ENCODE measurements at regions not wholly inside any gene's neighbourhood (a gene's known extent, or its start where the extent isn't known, plus 50 kb on each side); places are given as distances from the start of the nearest gene placed in this dataset.
"Not testable (repeated sequence)": the region's sequence is repeated elsewhere in the genome, so short reads cannot be mapped to it uniquely, and the experiment has no call there.

- no peak for DNase-seq (ENCODE audit: low read depth in 3 of 3)
Measured at GRCh38 chr12:89289720-89290119, 62.6 kb downstream of the DUSP6 start.

GRCh38 chr12:89288959-89289358, 63.3 kb downstream of the DUSP6 start:
- DNase-seq (ENCODE audit: low read depth in 3 of 3): no peak

- DNase-seq (ENCODE audit: low read depth in 3 of 3): no peak
Measured at GRCh38 chr12:89286501-89286900, 65.8 kb downstream of the DUSP6 start.

- DNase-seq (ENCODE audit: low read depth in 3 of 3): no peak
Measured at GRCh38 chr12:89281539-89281867, 70.8 kb downstream of the DUSP6 start.

DNA sequence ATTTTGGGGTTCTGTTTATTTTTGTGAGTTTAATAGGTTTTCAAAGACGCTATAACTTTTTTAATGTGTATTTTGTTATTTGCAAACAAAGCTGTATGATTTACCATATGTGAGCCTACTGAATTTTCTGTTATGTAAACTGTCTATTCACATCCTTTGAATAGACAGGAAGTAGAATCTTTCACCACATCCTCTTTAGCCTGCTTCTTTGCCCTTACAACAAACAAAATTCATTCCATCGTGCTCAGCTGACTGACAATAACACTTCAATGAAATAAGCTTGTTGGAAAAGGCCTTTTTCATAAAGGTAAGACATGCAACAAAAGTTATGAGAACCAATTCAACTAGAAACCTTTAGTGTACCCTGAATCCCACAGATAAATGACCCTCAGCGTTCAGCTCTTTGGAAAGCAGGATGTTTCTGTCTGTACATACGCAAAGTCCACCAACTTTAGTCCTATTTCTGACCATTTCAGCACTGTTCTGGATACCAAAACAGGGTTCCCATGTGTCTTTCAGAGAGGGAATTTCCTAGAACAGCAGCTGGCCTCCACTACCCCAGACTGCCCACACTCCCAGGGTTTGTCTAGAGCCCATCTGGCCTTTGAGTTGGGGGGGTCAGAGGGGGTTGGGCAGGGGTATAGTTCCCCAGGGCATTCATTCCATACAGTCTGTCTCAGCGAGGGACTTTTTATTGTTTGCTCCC, 71.3 kb downstream of the DUSP6 start:
- DNase-seq (ENCODE audit: low read depth in 3 of 3): no peak

DNA sequence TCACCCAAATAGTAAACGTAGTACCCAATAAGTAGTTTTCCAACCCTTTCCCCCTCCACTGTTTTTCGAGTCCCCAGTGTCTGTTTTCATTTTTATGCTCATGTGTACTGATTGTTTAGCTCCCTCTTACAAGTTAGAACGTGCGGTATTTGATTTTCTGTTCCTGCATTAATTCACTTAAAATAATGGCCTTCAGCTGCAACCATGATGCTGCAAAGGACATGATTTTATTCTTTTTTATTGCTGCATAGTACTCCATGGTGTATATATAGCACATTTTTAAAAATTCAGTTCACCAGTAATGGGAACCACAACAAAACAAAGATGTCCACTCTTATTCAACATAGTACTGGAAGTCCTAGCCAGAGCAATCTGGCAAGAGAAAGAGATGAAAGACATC, 72.8 kb downstream of the DUSP6 start:
- DNase-seq (ENCODE audit: low read depth in 3 of 3): no peak

DNA sequence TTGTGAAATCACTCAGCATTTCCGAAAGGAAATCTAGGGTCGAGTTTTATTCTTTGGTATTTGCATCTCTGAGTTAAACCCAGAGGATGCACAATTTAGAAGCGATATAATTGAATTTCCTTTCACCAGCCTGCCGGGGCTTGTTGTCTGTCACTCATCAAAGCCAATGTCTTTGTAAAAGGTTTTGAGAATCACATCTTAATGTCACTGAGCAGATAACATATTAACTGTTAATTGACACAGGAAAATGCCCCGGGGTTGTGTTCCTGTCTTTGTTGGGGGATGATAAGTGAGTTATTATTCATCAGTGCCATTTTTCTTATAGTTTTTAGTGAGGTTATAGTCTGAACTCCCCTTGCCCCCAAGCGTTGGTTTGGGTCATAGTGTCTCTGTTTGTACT, 73.4 kb downstream of the DUSP6 start:
- DNase-seq (ENCODE audit: low read depth in 3 of 3): no peak

- DNase-seq (ENCODE audit: low read depth in 3 of 3): no peak
Measured at GRCh38 chr12:89278169-89278568, 74.1 kb downstream of the DUSP6 start.

DNA sequence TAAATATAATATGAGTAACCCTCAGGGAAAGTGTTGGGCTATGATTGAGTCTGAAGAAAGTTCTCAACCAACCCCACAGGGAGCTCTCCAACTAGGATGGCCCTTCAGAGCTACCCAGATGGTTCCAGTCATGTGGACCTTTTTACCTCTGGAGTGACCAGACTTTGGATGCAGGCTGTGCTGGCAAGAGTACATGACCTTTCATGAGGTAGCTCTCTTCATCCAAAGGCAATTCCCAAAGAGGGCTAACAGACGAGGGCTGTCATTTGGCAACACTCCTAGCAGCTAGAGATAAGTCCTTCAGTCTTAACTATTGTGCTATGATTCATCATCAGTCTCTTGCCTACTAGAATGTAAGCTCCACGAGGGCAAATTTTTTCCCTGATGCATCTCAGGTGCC, 75.4 kb downstream of the DUSP6 start:
- no peak for DNase-seq (ENCODE audit: low read depth in 3 of 3)

DNA sequence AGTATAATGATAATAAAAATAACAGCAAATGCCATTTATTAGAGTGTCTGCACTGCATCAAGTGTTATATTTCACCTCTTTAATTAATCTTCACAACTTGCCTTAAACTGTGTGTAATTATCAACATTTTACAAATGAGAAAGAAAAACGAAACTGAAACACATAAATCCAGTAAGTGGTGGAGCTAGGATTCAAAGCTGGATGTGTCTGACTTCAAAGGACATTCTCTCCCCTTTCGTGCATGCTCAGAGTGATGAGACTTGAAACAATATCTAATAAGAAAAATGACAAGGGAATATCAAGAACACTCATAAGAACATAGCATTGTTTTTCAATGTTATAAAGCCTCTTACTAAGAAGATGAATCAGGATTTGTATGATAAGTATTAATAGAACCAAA, 78.8 kb downstream of the DUSP6 start:
- DNase-seq (ENCODE audit: low read depth in 3 of 3): no peak

GRCh38 chr12:89270548-89270947, 81.8 kb downstream of the DUSP6 start:
- no peak for DNase-seq (ENCODE audit: low read depth in 3 of 3)

GRCh38 chr12:89269174-89269573, 83.1 kb downstream of the DUSP6 start:
- no peak for DNase-seq (ENCODE audit: low read depth in 3 of 3)

GRCh38 chr12:89267404-89267803, 84.9 kb downstream of the DUSP6 start:
- no peak for DNase-seq (ENCODE audit: low read depth in 3 of 3)

DNA sequence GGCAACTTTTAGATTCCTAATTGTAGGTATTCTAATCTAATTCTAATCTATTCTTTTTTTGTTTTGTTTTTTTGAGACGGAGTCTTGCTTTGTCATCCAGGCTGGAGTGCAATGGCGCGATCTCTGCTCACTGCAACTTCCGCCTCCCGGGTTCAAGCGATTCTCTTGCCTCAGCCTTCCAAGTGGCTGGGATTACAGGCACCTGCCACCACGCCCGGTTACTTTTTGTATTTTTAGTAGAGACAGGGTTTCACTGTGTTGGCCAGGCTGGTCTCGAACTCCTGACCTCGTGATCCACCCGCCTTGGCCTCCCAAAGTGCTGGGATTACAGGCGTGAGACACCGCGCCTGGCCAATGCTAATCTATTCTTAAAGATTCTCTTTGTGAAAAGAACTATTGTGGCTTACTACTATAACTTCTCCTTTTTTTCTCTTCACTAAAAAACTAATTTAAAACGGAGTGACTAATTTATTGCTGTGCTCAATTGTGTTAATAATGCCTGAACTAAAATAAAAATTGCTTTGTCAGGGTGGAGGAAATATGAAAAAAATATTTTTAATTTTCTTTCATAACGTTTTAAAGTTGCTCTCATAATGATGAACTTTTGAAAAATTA, 85.6 kb downstream of the DUSP6 start:
- not testable (repeated sequence) for DNase-seq (ENCODE audit: low read depth in 3 of 3)

DNA sequence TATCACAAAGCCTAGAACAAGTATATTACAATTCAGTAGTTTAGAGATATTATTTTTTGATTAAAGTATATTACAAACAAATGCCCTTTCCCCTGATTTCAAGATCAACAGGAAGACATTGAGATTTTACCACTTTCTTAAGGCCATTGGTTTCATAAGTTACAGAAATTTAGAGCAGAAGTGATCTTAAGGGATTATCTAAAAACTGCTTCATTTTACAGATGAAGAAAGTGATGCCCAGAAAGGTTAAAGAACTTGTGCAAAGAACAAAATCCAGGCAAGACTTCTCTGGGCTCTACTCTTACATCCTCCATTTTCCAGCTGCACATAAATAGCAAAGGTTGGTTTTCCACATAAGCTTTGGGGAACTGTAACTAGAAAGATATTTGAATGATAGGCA, 87.5 kb downstream of the DUSP6 start:
- DNase-seq (ENCODE audit: low read depth in 3 of 3): no peak

GRCh38 chr12:89263900-89264299, 88.4 kb downstream of the DUSP6 start:
- no peak for DNase-seq (ENCODE audit: low read depth in 3 of 3)

DNA sequence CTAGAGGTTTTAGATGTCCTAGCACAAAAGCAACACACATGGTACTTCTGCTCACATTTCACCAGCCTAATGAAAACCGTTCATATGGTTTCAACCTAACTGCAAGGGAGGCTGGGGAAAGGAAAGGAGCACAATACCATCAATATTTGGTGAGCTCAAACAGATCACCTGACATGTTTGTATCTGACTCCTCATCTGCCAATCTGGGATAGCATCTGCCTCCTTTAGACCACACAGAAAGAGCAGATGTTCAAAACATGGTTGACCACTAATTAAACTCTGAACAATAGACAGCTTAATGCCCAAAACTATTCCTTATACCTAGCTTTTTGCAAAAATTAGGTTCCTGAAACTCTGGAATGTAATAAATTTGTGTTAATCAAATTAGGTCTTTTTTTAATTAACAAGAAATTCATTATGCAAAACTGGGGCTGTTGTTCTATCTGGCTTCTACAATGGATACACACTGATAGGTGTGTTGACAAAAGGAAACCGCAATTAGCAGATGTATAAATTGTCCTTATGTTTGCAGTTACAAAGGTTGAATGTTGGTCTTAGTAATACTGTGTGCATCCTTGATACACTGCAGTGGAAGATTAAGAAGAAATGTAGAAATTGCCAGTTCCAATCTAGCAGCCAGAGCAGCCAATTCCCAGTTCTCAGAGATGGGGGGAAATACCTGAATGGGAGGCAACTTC, 89.3 kb downstream of the DUSP6 start:
- DNase-seq (ENCODE audit: low read depth in 3 of 3): no peak

DNA sequence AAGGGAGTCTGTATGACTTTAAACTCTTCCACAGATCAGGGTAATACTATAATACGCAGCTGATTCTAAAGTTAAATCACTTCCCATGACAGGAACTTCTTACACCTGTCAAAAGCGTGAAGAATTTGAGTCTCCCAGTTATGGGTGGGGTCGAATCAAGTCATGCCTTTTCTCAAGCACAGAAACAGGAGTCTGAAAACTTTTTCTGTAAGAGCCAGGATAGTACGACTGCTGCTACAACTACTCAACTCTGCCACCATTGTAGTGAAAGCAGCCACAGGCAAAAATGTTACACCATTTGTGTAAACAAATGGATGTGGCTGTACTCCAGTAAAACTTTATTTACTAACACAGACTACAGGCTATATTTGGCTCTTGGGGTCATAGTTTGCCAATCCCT, 90.3 kb downstream of the DUSP6 start:
- DNase-seq (ENCODE audit: low read depth in 3 of 3): no peak

GRCh38 chr12:89260841-89261637, 91.3 kb downstream of the DUSP6 start:
- no peak for DNase-seq (ENCODE audit: low read depth in 3 of 3)

DNA sequence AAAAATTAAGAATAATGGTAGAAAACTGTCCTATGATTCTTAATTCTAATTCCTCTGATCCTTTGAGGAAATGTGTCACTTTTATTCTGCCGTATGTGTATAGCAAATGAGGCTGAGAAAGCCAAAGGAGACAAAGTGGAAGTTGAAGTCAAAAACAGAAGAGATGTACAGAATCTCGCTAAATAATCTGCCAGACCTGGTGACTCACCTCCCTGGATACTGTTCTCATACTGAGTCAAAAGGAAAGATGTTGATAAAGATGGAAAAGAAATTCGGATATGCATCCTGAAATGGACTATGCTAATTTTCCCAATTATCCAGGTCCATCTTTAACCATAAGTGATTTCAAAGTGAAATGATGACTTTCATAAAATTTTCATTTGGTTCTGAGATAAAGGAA, 92.5 kb downstream of the DUSP6 start:
- DNase-seq (ENCODE audit: low read depth in 3 of 3): no peak

DNA sequence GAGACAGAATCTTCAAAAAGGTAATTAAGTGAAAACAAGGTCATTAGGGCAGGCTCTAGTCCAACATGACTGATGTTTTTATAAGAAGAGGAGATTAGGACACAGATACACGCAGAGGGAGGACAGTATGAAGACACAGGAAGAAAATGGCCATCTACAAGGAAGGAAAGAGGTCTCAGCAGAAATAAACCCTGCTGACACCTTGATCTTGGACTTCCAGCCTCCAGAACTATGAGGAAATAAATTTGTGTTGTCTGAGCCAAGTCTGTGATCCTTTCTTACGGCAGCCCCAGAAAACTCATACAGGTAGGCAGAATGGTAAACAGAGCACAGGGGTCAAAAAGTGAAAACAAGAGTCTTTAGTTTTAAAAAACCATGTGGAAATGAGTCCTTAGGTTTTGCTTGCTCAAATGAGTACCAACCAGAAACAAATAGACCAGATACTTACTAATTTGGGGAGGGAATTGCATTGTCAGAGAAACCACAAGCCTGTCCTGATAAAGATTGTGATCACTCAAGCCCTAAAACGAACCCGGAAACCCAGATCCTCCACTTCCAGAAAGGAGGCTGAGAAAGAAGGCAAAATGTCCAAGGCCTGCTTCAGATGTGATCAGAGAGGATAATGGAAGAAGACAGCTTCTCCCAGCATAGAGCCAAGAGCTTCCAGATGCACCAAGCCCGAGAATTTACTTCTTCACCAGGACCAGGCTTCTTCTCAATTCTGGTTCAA, 93.9 kb downstream of the DUSP6 start:
- DNase-seq (ENCODE audit: low read depth in 3 of 3): no peak

DNA sequence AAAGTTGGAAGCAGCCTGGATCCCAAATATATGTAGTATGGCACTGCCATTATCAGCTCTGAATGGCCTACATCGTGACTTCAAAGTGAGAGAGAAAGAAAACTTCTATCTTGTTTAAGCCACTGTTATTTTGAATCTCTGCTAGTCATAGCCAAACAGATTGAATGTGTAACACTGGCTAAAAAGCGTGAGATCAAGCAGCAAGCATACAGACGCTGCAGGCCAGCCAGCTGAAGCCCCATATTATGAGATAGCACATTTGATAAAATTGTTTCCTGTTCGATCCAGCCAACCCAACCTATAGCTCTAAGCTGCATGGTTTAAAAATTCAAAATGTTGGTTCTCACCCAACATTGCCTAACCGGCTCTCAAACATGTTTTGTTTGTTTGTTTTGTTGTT, 95.0 kb downstream of the DUSP6 start:
- no peak for DNase-seq (ENCODE audit: low read depth in 3 of 3)

Data from stimulated activated CD4-positive, alpha-beta T cell treated with anti-CD3 and anti-CD28 coated beads, TNF-alpha, amount 100 ng/mL, for 4 hours (primary cell).